ENCODE measurements at regions not wholly inside any gene's neighbourhood (a gene's known extent, or its start where the extent isn't known, plus 50 kb on each side); places are given as distances from the start of the nearest gene placed in this dataset.

DNA sequence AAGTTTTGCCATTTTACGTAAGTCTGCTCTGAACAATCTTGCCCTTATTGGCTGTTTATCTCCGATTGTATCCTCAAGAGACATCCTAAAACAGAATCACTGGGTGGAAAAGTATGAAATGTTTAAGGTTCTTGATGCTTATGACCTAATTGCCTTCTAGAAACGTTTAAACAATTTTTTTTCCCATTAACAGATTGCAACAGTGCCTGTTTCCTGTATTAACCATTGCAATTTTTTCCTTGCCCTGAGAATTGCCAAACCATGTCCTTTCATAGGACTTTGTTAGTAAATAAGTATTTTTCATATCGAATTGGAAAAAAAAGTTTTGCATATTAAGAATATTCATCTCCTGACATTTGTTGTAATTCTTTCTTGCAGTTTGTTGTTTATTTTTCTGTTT is 639.8 kb downstream of the INHBA start:
- DNase-seq = no peak
- Histone ChIP-seq H3K36me3 (no peaks in the 10 kb centered on the region), H3K9me3 (no peaks in the 10 kb centered on the region), H3K4me3 (ENCODE audit: low read depth, low read length) (no peak overlapping the region), H3K27me3 (no peaks in the 10 kb centered on the region; the same call in 1 of the 2 replicates), H3K4me1 (no peaks in the 10 kb centered on the region)
- TF ChIP-seq CTCF (IDR thresholded peaks at IDR 0.05; ENCODE audit: low read depth, low read length) = no peak

- Histone ChIP-seq H3K27me3 (no peaks in the 10 kb centered on the region; the same call in 1 of the 2 replicates), H3K4me3 (ENCODE audit: low read depth, low read length) (no peak overlapping the region), H3K36me3 (no peaks in the 10 kb centered on the region), H3K9me3 (no peaks in the 10 kb centered on the region), H3K4me1 (no peaks in the 10 kb centered on the region)
- no peak for DNase-seq
- TF ChIP-seq CTCF (IDR thresholded peaks at IDR 0.05; ENCODE audit: low read depth, low read length) = no peak
Measured at GRCh38 chr7:41060796-41061195, 642.1 kb downstream of the INHBA start.

DNA sequence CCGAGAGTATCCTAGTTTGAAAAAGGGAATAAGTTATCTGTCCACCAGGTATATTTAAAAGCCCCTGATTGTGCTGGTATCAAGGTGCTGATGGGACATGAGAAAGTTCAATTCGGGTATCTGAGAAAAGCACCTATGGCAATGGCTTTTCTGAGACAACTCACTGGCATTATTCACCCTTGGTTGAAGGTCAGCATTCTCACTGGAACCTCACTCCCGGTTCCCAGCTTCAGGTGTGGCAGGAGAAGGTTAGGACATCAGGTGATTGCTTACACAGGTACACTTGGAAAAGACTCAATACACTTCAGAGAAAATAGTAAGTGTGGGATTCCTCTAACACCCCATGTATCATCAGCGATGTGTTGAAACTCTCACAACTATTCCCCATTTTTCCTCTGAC is 643.1 kb downstream of the INHBA start:
- no peak for TF ChIP-seq CTCF (IDR thresholded peaks at IDR 0.05; ENCODE audit: low read depth, low read length)
- H3K4me1 ChIP-seq = no peaks in the 10 kb centered on the region
- H3K27me3 ChIP-seq = no peaks in the 10 kb centered on the region; the same call in 1 of the 2 replicates
- no peaks in the 10 kb centered on the region for H3K36me3 ChIP-seq
- no peaks in the 10 kb centered on the region for H3K9me3 ChIP-seq
- H3K4me3 ChIP-seq (ENCODE audit: low read depth, low read length) = no peak overlapping the region
- no peak for DNase-seq

DNA sequence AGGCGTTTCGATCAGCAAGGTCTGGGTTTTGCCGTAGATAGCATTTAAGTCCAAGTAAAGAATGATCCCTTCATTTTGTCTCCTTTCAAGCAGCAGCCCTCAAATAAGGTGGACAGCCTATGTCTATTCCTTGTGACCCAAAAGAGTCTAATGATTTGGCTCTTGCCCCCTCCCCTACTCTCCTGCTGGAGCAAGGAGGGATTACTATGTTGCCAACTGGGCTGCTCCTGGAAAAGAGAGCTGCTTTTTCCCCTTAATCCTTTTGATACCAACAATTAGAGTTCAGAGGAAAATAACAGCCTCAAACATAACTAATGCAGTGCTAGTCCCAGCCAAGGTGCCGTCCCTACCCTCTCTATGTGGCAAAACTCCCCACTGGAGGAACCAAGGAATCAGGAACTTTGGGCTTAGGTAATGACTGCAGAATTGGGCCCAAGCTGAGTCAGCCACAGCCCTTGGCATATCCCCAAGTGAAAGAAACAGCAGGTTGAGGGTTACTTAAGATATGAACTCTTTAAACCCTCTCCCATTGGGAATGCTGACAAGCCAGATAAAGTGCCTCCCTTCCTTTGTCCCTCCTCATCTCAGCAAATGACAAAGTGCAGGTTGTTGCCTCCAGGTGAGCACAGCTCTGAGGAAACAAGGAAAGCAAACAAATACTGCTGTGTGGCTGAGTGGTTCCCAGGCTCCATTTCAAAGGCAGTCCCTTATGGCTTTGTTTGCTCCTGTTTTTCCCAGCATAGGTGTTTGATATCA is 643.7 kb downstream of the INHBA start:
- H3K36me3 ChIP-seq = no peaks in the 10 kb centered on the region
- no peaks in the 10 kb centered on the region; the same call in 1 of the 2 replicates for H3K27me3 ChIP-seq
- no peak overlapping the region for H3K4me3 ChIP-seq (ENCODE audit: low read depth, low read length)
- no peaks in the 10 kb centered on the region for H3K9me3 ChIP-seq
- no peak for DNase-seq
- TF ChIP-seq CTCF (IDR thresholded peaks at IDR 0.05; ENCODE audit: low read depth, low read length) = no peak
- H3K4me1 ChIP-seq = no peaks in the 10 kb centered on the region

- Histone ChIP-seq H3K27me3 (no peaks in the 10 kb centered on the region; the same call in 1 of the 2 replicates), H3K4me1 (no peaks in the 10 kb centered on the region), H3K36me3 (no peaks in the 10 kb centered on the region), H3K9me3 (no peaks in the 10 kb centered on the region), H3K4me3 (ENCODE audit: low read depth, low read length) (no peak overlapping the region)
- no peak for TF ChIP-seq CTCF (IDR thresholded peaks at IDR 0.05; ENCODE audit: low read depth, low read length)
- no peak for DNase-seq
Measured at GRCh38 chr7:41054960-41055661, 647.8 kb downstream of the INHBA start.

DNA sequence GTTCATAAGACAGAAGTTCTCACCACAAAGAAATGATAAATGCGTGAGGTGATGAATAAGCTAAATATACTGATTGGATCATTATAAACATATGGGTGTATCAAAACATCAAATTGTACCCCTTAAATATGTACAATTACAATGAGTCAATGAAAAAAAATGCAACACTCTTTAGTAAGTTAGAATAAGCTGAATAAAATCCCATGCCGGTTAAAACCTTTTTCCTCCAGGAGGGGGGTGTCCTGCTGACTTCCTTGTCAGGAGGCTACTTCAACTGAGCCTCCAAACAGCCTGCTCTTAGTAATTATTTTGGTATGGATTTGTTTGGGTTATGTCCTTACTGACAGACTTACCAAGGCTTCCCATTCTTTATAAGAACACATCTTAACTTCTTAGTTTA is 649.1 kb downstream of the INHBA start:
- Histone ChIP-seq H3K36me3 (no peaks in the 10 kb centered on the region), H3K27me3 (no peaks in the 10 kb centered on the region), H3K4me3 (ENCODE audit: low read depth, low read length) (no peak overlapping the region), H3K4me1 (no peaks in the 10 kb centered on the region), H3K9me3 (no peaks in the 10 kb centered on the region)
- no peak for TF ChIP-seq CTCF (IDR thresholded peaks at IDR 0.05; ENCODE audit: low read depth, low read length)
- no peak for DNase-seq
